ENCODE measurements at regions not wholly inside any gene's neighbourhood (a gene's known extent, or its start where the extent isn't known, plus 50 kb on each side); places are given as distances from the start of the nearest gene placed in this dataset.
A peak's percentile ranks its signal among the peaks of the same experiment; 100 is the strongest.

- H3K4me3 Mint-ChIP-seq, result no peak overlapping the region
- Histone ChIP-seq H3K4me2 (ENCODE audit: insufficient read depth, insufficient read length, low read length) (no peak overlapping the region), H2BK20ac (ENCODE audit: low read depth, low read length, poor library complexity, severe bottlenecking) (no peak overlapping the region), H3K56ac (ENCODE audit: insufficient read length, low read depth, low read length) (no peak overlapping the region), H3K79me2 (ENCODE audit: insufficient read depth, low read length) (no peaks in the 10 kb centered on the region), H3K27me3 (ENCODE audit: insufficient read depth, low read length) (no peaks in the 10 kb centered on the region), H4K91ac (ENCODE audit: insufficient read length, low read depth, low read length) (no peak overlapping the region), H2BK120ac (ENCODE audit: low read depth, low read length, poor library complexity, severe bottlenecking) (no peak overlapping the region), H3K4ac (ENCODE audit: low read depth, low read length) (no peak overlapping the region), H3K79me1 (ENCODE audit: insufficient read depth, low read depth, low read length, poor library complexity, severe bottlenecking) (no peaks in the 10 kb centered on the region), H3K9ac (ENCODE audit: extremely low read depth, insufficient read length, low read length) (no peak overlapping the region), H2AFZ (ENCODE audit: low read length) (no peak overlapping the region), H4K8ac (replicated peaks; ENCODE audit: insufficient read length, low read depth, low read length) (no peak overlapping the region), H4K5ac (ENCODE audit: insufficient read length, low read depth, low read length) (no peak overlapping the region), H3K23me2 (ENCODE audit: insufficient read length, low read depth, low read length, poor library complexity, severe bottlenecking) (no peaks in the 10 kb centered on the region), H3K27ac (ENCODE audit: insufficient read length, low read depth, low read length) (no peak overlapping the region), H2BK15ac (ENCODE audit: low read depth, low read length) (no peak overlapping the region), H3K14ac (ENCODE audit: insufficient read depth, low read length) (no peak overlapping the region), H3K18ac (ENCODE audit: insufficient read length, low read depth, low read length) (no peak overlapping the region), H3K9me3 (ENCODE audit: control insufficient read depth, low read depth, low read length) (no peaks in the 10 kb centered on the region), H3K23ac (ENCODE audit: insufficient read length, low read depth, low read length) (no peak overlapping the region), H2AK5ac (ENCODE audit: insufficient read length, low read length) (no peak overlapping the region), H3T11ph (ENCODE audit: low read length) (no peak overlapping the region), H2BK12ac (ENCODE audit: insufficient read length, low read depth, low read length) (no peak overlapping the region), H3K4me1 (ENCODE audit: insufficient read depth, low read length) (no peaks in the 10 kb centered on the region), H4K20me1 (ENCODE audit: control insufficient read depth, insufficient read depth, insufficient read length) (no peaks in the 10 kb centered on the region), H2BK5ac (ENCODE audit: insufficient read length, low read length) (no peak overlapping the region)
- no CpG with 5 or more reads among the region's 15 CpGs for whole genome bisulfite sequencing (ENCODE audit: extremely low coverage, insufficient read length, low lambda C conversion rate)
- peak; percentile 40 for DNase-seq
- H3K27ac Mint-ChIP-seq, result no peak overlapping the region; a peak in 1 of 7 replicates
- peaks cover 11% of the 10 kb centered on the region in 2 experiments for H3K4me1 Mint-ChIP-seq
- TF ChIP-seq CTCF (conservative IDR thresholded peaks at IDR 0.05), result no peak
- no peaks in the 10 kb centered on the region for H3K36me3 Mint-ChIP-seq (ENCODE audit: insufficient read depth in 1 of 3, low read depth in 3 of 3)
- H3K27me3 Mint-ChIP-seq (ENCODE audit: low read depth), result peaks cover 1% of the 10 kb centered on the region; the same call in 1 of the 2 replicates
- no peaks in the 10 kb centered on the region for H3K9me3 Mint-ChIP-seq
Measured at GRCh38 chr12:74293689-74294131, 243.9 kb upstream of the ATXN7L3B start.

Measured in H9 (cell line).